Panc1 (cell line): ENCODE measurements at regions not wholly inside any gene's neighbourhood (a gene's known extent, or its start where the extent isn't known, plus 50 kb on each side); places are given as distances from the start of the nearest gene placed in this dataset.

Source experiments
- ATAC-seq: fragments of 200-7000 bp; cut with Tn5 transposase; 2 replicates; pipeline ENCODE4 v1.9.1; 2020; ENCODE audit warnings: mild to moderate bottlenecking, moderate library complexity
- BruUV-seq: library from RNA; stranded (reverse); fragments of 400-500 nt; replicated peaks from 2 replicates; lab custom pipeline; 2021; lab: Mats Ljungman, UMichigan
- CTCF ChIA-PET: fragments of 300-600 bp; sonication (Branson Sonifier 250); formaldehyde crosslinking; loops from one replicate; lab custom pipeline; 2022; ENCODE audit warnings: antibody characterized with exemption; lab: Charles Lee
- POLR2A ChIA-PET: fragments of 300-600 bp; sonication (Branson Sonifier 250); formaldehyde crosslinking; loops from one replicate; lab custom pipeline; 2022; ENCODE audit warnings: antibody characterized with exemption; lab: Charles Lee
- DNase-seq: peaks from one replicate; pipeline ENCODE4 v3.0.0-alpha.2; 2010; ENCODE audit warnings: low read depth, low spot score
- H3K27ac ChIP-seq: 2 replicates; pipeline ENCODE4 v1.5.1; 2011; ENCODE audit warnings: mild to moderate bottlenecking, low read length, inconsistent platforms
- H3K27me3 ChIP-seq: fragments of 200-500 bp; sonication (Bioruptor generic); 2 replicates; pipeline ENCODE4 v1.6.0; 2014; ENCODE audit warnings: low read length, inconsistent platforms; ENCODE audit not compliant: control insufficient read depth, insufficient read depth
- H3K36me3 ChIP-seq: fragments of 200-500 bp; sonication (Bioruptor generic); 2 replicates; pipeline ENCODE4 v1.5.1; 2014; ENCODE audit warnings: inconsistent platforms, mild to moderate bottlenecking, low read length, moderate library complexity; ENCODE audit not compliant: control insufficient read depth, insufficient read depth
- H3K4me1 ChIP-seq: 2 replicates; pipeline ENCODE4 v1.5.1; 2011; ENCODE audit warnings: inconsistent platforms, mild to moderate bottlenecking, low read length, moderate library complexity; ENCODE audit not compliant: control insufficient read depth, insufficient read depth
- H3K4me3 ChIP-seq, 2 experiments: 2 replicates each; pipeline ENCODE4 v1.5.1; 2011 to 2012; ENCODE audit warnings: low read depth in 2 of 2, low read length in 2 of 2, mild to moderate bottlenecking in 2 of 2, inconsistent platforms in 1 of 2, moderate library complexity in 1 of 2
- H3K9me3 ChIP-seq: fragments of 200-500 bp; sonication (Bioruptor generic); 2 replicates; pipeline ENCODE4 v1.5.1; 2014; ENCODE audit warnings: low read depth, mild to moderate bottlenecking, inconsistent platforms, low read length, moderate library complexity; ENCODE audit not compliant: control insufficient read depth, insufficient read depth
- CTCF ChIP-seq: fragments of 450-650 bp; IDR thresholded peaks from 2 replicates; pipeline ENCODE4 v1.5.1; 2017; ENCODE audit warnings: mild to moderate bottlenecking
- POLR2AphosphoS5 ChIP-seq: IDR thresholded peaks from 2 replicates; pipeline ENCODE4 v1.6.1; 2012; ENCODE audit warnings: mild to moderate bottlenecking, low read depth, low read length, moderate library complexity
- SIN3A ChIP-seq: IDR thresholded peaks from 2 replicates; pipeline ENCODE4 v1.6.1; 2012; ENCODE audit warnings: low read depth, mild to moderate bottlenecking, low read length, moderate library complexity, borderline replicate concordance; ENCODE audit not compliant: insufficient read depth
- TCF7L2 ChIP-seq: IDR thresholded peaks from 2 replicates; pipeline ENCODE4 v1.6.1; 2011; ENCODE audit warnings: mild to moderate bottlenecking, low read depth, low read length, inconsistent platforms
- in situ Hi-C: cut with HindIII; loops from 2 replicates; pipeline ENCODE4 v1.10.0; 2016; ENCODE audit warnings: low sequenced_read_pairs, low pct_unique_long_range_greater_than_20kb
- intact Hi-C: fragments of 100-400 bp; cut with micrococcal nuclease; formaldehyde crosslinking; loops from one replicate; pipeline ENCODE4 v1.10.0; 2022; ENCODE audit not compliant: unreplicated experiment
- TF ChIP-seq, protein P1 (sequence below), 2 experiments: IDR thresholded peaks; 2 replicates each; pipeline ENCODE4 v1.6.1; 2011 to 2012; ENCODE audit warnings: low read depth in 2 of 2, control low read depth in 1 of 2, low read length in 1 of 2, mild to moderate bottlenecking in 1 of 2, moderate library complexity in 1 of 2; ENCODE audit not compliant: insufficient read depth in 1 of 2

- no TSS peak for BruUV-seq
- TF ChIP-seq TCF7L2: no peak
- TF ChIP-seq, protein P1, sequence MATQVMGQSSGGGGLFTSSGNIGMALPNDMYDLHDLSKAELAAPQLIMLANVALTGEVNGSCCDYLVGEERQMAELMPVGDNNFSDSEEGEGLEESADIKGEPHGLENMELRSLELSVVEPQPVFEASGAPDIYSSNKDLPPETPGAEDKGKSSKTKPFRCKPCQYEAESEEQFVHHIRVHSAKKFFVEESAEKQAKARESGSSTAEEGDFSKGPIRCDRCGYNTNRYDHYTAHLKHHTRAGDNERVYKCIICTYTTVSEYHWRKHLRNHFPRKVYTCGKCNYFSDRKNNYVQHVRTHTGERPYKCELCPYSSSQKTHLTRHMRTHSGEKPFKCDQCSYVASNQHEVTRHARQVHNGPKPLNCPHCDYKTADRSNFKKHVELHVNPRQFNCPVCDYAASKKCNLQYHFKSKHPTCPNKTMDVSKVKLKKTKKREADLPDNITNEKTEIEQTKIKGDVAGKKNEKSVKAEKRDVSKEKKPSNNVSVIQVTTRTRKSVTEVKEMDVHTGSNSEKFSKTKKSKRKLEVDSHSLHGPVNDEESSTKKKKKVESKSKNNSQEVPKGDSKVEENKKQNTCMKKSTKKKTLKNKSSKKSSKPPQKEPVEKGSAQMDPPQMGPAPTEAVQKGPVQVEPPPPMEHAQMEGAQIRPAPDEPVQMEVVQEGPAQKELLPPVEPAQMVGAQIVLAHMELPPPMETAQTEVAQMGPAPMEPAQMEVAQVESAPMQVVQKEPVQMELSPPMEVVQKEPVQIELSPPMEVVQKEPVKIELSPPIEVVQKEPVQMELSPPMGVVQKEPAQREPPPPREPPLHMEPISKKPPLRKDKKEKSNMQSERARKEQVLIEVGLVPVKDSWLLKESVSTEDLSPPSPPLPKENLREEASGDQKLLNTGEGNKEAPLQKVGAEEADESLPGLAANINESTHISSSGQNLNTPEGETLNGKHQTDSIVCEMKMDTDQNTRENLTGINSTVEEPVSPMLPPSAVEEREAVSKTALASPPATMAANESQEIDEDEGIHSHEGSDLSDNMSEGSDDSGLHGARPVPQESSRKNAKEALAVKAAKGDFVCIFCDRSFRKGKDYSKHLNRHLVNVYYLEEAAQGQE (IDR thresholded peaks at IDR 0.05; ENCODE audit: insufficient read depth in 1 of 2, low read depth in 2 of 2, low read length in 1 of 2): no peak
- TF ChIP-seq SIN3A: no peak
- no peak for TF ChIP-seq CTCF
- no peak for TF ChIP-seq POLR2AphosphoS5
- POLR2A ChIA-PET: interaction anchor here (0.6 kb wide), 1 partner anchor 336 kb away, joined by 3 read pairs; no protein-coding TSS in a partner anchor
- no peaks in the 10 kb centered on the region for H3K36me3 ChIP-seq
- in situ Hi-C loops: no loop called here
- H3K9me3 ChIP-seq: no peaks in the 10 kb centered on the region
- no peak overlapping the region for H3K4me3 ChIP-seq
- no peaks in the 10 kb centered on the region for H3K27me3 ChIP-seq
- ATAC-seq: no peak
- no peaks in the 10 kb centered on the region for H3K4me1 ChIP-seq
- no peak for DNase-seq
- intact Hi-C loops: no loop called here
- CTCF ChIA-PET: no interaction called here
- H3K27ac ChIP-seq: no peak overlapping the region
These were observed 215.8 kb upstream of the RREB1 start for GRCh38 chr6:6891949-6892461.

GRCh38 chr6:6892744-6893583 is 214.8 kb upstream of the RREB1 start:
- in situ Hi-C loops: no loop called here
- TF ChIP-seq POLR2AphosphoS5 (no peak), TCF7L2 (no peak), SIN3A (no peak), CTCF (no peak)
- TF ChIP-seq, protein P1 (IDR thresholded peaks at IDR 0.05; ENCODE audit: insufficient read depth in 1 of 2, low read depth in 2 of 2, low read length in 1 of 2): no peak
- DNase-seq: no peak
- no peak overlapping the region for H3K27ac ChIP-seq
- no peak overlapping the region for H3K4me3 ChIP-seq
- intact Hi-C loops: no loop called here
- no peak for ATAC-seq
- H3K27me3 ChIP-seq: peaks cover 2% of the 10 kb centered on the region; the same call in 1 of the 2 replicates
- ChIA-PET CTCF (interaction anchor here (0.6 kb wide), 1 partner anchor 1123 kb away, joined by 5 read pairs; no protein-coding TSS in a partner anchor), POLR2A (interaction anchor here (0.6 kb wide), 1 partner anchor 335 kb away, joined by 3 read pairs; no protein-coding TSS in a partner anchor)
- no peaks in the 10 kb centered on the region for H3K4me1 ChIP-seq
- no peaks in the 10 kb centered on the region for H3K36me3 ChIP-seq
- BruUV-seq: no TSS peak
- no peaks in the 10 kb centered on the region for H3K9me3 ChIP-seq
